Fibroblast of skin of left quadriceps (primary cell): ENCODE measurements at regions not wholly inside any gene's neighbourhood (a gene's known extent, or its start where the extent isn't known, plus 50 kb on each side); places are given as distances from the start of the nearest gene placed in this dataset.

Experiments used
- DNase-seq, 2 experiments: peaks; one replicate each; pipeline ENCODE4 v3.0.0-alpha.2; 2013; ENCODE audit warnings: low read depth in 2 of 2

DNA sequence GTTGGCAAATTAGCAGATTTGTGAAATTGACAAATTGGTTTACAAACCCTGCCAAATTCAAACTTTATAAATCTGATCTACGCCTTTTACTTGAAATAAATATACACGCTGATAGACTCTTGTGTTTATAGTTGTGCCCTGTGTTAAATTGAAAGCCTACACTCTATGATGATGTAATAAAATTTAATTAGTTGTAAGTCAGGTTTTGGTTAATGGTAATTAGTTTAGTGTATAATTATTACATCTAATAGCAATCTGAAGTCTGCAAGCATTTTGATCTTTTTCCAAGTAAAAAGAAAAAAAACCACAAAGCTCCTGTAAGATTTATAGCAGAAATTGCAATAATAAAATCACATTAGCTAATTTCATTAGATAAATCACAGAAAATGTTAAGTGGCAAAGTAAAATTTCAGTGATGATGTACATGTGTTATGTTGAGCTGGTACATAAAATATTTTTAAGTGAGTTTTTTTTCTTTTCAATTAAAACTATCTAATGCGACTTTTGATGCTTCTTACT, 72.7 kb upstream of the TENM3 start:
- DNase-seq: no peak

DNA sequence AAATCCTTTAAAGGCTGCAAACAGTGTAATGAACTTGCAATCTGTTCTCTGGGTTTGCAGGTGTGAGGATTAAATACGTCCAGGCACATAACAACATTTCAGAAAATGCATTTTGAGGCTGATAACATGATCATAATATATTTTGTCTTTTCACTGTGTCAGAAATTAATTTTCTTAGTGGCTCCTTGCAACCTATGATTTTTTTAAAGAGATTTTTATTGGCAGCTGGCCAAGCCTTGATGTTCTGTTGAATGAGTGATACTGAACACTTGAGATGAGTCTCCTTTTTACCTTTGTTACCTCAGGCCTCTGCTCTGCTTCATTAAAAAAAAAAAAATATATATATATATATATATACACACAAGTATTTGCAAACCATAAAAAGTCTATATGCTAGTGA, 68.2 kb upstream of the TENM3 start:
- DNase-seq: no peak

DNA sequence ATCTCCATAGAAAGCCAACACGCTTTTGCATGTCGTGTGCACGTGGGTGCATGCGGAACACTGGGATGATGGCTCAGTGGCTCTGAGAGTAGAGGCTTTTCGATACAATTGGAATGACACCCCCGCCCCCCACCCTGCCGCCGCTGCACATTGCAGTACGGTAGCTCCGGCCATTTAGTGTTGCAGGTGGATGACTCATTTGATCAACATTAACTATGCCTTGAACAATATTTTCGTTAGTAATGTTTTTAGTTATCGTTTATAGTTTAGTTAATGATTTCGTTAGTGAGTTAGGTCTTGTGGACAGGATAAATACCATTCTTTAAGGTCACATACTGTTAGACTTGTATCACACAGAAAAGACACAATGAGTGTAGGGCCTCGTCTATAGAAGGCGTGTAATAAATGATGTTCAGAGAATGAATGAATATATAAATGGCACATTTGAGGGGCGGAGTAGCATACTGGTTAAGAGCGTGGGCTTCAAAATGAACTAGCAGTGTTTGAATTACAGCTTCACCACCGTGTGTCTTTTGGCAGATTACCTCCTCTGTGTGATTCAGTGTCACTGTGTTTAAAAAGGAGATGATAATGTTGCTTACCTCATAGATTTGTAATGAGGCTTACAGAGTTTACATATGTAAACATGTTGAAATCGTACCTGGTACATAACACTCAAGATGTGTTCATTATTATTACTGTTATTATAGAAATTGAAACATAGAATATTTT, 67.2 kb upstream of the TENM3 start:
- DNase-seq: no peak

DNA sequence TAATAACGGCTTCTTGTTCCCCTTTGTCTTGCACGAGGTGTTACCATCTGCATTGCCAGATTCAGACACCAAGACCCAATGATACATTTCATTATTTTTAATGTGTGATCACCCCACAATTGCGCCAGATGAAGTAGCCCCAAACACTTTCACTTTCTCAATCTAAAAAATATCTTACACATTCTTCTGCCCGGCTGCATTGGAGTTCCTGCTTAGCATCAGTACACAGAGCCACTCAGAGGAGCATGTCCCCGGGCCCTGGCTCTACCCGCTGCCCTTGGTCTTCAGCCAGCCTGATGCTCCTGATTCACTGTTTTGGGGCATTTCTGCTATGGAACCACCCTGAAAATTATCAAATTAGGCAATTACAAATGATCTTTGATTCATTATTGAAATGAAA, 66.0 kb upstream of the TENM3 start:
- no peak for DNase-seq

DNA sequence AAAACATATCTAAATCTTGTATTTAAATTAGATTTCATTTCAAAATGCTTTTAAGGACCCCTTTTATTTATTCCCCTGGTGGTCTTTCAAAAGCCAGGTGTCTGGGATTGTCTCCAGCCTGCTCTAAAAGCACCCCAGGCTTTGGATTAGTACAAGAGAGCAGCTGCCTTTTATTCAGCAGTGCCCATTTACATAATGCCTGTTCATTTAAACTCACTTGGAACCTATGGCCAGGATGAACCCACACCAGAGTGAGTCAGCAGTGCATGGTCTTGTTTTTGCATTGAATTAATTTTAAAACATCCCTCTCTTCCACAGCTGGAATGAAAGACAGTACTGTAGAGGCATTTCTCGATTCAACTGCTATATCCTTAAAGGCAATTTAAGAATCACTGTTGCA, 64.1 kb upstream of the TENM3 start:
- peak in 1 of 2 experiments; percentile 20 for DNase-seq

DNA sequence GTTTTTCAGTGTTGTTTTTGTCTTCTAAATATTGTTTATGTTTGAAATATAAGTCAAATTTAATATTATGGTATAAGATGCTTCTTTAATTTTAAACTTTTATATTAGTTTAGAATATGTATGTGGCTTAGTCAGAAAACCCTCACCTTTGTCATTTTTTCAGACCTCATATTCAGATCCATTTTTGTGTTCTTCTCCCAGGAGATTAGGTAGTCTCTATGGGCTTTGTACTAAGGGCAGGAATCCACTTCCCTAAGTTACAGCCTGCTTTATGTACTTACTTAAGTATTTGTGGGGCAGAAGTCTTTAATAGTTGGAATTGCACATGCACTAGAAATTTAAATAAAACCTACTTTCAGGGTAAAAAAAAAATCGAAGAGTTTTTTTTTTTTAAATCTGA, 63.5 kb upstream of the TENM3 start:
- DNase-seq: no peak

DNA sequence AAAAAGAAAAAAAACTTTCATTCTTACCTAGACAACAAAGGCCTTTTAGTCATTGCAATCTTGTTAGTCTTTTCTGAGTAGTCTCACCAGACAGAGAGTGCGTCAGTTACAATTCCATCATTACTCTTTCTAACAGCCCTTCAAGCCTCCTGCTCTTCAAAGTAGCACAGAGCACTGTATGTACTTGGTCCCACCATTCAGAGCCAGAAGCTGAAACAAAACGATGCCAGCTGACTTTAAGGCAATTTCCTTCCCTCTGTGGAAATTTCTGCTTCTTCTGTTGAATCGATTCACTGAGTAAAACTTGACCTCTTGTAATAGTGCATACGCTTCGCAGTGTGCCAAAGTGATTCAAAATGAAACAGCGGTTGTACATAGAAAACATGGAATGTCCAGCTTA, 57.7 kb upstream of the TENM3 start:
- no peak for DNase-seq

DNA sequence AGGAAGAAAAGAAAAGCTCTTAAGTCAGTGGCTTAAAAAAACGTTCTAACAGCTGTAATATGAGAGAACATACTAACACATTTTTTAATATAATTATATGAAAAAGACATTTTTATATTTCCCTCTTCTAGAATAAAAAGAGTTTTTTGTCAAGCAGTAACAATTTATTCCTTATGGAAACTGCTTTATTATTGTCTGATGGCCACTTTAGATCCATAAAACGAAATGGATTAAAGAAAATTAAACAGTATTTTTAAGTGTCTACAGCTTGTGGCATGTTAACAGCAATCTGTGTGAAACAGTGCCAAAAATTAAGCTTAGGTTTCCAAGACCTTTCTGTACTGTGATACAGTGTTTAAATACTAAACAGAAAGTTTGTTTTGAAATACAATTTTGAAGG, 55.5 kb upstream of the TENM3 start:
- DNase-seq: no peak

DNA sequence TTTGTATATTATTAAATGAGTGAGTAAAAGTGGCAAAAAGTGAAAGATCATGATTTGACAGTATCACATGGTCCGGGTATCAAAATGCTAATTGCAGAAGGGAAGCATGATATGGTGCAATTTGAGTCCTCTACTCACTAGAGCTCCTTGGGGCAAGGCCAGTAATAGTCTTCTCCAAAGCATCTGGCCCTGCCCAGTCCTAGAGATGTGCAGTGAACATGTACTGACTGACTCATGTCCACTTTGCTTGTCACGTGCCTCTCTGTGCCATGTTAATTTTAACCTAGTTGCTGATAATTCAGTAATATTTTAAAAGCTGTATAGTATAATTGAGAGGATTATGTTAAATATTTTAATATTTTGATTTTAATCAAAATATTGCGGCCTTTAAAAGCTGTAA, 54.6 kb upstream of the TENM3 start:
- DNase-seq: no peak

DNA sequence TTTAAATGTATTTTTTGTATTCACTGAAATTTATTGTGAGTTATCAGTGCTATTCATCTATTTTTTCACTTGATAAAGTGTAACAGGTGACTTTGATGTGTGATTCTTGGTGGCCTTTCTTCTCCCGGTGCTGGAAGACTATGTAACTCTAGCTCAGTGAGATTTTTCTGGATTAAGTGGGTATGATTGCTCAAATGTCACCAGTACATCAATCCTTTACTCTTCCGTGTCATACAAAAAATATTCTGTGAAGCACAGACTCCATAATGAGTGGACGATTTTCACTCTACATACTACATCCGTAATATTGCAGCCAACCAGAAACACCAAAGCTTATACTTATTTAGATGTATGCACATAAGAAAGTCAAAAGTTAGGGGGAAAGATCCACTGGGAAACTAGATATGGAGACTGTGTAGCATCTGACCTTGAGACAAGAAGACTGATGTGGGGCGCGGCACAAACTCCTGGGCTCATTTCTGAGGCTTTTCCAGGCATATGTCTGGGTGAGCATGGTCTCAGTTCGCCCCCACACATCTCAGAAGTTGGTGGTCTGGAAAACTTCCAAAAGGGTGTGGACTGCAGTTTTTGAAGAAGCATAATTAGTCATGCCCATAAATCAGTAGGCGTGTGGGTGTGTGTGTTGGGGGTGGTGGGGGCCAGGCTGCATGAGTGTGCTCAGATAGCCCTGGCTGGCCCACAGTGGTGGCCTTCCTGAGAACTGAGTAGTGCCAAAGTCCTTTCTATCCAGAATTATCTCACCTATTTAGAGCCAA, 53.9 kb upstream of the TENM3 start:
- peak; percentile 88 for DNase-seq

DNA sequence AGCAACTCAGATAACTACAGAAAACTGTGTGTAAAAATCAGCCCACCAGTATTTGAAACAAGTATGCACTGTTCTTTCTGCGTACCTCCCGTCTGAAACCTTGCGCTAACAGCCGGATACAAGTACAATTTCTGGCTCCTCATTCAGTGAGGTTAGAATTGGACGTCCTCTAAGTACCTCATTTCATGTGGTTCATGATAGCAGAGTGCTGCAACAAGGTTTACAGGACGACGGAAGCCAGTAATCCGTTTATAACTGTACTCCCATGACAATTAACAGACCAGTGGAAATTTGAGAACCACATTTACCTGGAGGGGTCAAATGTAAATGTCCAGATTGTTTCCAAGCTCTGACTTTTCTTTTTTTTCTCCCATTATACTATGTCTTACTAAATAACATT, 52.9 kb upstream of the TENM3 start:
- DNase-seq: no peak

DNA sequence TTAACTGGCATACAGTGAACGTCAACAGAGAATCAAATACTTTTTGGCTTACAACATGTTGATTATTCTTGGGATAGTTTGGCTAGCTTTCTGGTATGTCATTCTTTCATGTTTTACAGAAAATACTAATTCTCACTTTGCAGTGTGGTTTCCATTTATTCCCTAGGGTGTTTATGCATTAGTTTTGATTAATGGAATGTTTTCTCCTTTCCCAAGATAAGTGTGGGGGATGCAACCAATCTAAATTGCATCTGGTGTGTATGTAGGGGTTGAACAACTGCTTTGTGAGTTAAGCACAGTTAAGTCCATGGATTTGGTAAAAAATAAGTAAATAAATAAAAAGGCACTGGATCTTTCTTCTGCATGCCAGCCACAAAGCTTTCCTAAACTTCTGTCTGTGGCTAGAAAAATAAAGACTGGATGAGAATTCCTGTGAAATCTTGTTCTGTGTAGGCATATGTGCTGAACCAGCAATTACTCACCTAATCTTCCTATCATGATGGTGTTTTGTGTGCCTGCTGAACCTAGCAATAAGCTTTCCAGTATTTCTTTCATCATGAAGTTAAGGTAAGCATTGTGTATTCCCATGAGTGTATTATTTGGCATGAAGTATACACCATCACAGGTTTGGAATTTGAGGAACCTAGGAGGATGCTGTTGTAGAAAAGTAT, 50.6 kb upstream of the TENM3 start:
- peak; percentile 86 to 89 for DNase-seq

DNA sequence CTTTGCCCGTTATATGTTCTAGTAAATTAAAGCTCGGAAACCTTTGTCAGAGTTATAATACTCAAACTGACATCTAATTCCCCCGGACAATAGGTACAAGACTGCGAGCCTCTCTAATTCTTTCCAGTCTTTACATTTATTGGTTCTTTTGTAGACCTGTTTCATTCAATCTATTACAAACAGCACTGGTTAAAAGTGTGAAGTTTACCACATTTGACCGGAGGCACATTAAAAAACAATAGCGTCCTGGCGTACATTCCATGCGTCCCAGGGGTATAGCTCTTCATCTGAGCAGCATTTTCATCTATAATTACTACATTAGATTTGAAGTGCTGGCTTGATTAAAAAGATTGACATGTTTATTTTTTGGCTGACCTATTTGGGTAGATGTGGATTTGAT, 49.9 kb upstream of the TENM3 start:
- no peak for DNase-seq
